ENCODE measurements at regions not wholly inside any gene's neighbourhood (a gene's known extent, or its start where the extent isn't known, plus 50 kb on each side); places are given as distances from the start of the nearest gene placed in this dataset.
"Not testable (repeated sequence)": the region's sequence is repeated elsewhere in the genome, so short reads cannot be mapped to it uniquely, and the experiment has no call there.

GRCh38 chr13:23947893-23948292 lies 50.6 kb upstream of the C1QTNF9B start:
- no peak for DNase-seq

GRCh38 chr13:23949200-23949599 lies 51.9 kb upstream of the C1QTNF9B start:
- peak; percentile 42 to 76 for DNase-seq

DNA sequence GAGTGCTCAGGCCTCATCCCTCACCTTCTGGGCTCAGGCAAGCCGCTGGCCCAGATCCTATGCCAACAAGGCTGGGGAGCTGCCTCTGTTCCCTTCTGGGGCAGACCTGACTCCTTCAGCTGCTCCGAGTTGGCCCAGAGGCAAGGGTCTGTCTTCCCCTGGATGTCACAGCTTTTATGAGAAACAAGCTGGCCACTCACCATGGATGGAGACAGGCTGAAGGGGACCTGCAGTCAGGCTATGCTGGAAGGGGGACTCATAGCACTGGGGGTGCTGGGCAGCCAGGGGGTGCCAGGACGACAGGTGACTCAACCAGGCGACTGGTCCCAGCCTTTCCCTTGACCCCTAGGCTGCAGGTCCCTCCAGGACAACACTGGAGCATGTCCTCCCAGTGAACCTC lies 52.4 kb upstream of the C1QTNF9B start:
- DNase-seq: no peak

- no peak for DNase-seq
Measured at GRCh38 chr13:23950736-23951510, 53.6 kb upstream of the C1QTNF9B start.

- no peak for DNase-seq
Measured at GRCh38 chr13:23952796-23953195, 55.5 kb upstream of the C1QTNF9B start.

- no peak for DNase-seq
Measured at GRCh38 chr13:23953860-23954512, 56.7 kb upstream of the C1QTNF9B start.

DNA sequence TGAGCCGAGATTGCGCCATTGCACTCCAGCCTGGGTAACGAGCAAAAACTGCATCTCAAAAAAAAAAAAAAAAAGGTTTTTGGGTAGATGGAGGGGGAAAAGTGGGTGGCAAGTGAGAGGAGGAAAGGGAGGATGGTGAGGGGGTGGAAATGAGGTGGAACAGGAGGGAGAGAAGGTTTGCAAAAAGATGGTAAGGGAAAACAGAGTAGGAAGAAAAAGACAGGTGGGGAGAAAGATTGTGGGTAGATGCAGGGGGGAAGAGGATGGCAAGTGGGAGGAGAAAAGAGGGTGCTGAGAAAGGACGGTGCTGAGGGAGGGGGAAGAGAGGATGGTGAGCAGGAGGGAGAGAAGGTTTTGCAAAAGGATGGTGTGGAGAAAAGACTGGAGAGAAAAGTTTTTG lies 57.8 kb upstream of the C1QTNF9B start:
- no peak for DNase-seq

DNA sequence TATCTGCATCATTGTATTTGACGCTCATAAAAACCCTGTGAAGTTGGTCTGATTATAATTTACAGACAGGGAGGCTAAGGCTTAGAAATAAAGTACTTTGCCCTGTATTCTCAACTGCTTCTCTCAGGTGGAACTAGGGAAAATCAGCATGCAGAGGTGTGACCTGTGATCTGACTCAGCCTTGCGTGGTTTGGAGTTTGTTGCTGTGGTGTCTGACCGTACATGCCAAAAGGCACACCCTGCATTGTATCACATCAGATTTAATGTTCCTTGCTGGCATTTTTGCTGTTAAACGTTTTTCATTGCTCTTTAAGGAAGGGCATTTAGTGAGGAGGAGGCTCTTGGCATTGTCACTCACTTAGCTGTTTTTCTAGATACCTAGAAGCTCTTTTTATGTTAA lies 58.8 kb upstream of the C1QTNF9B start:
- DNase-seq: no peak

GRCh38 chr13:23957981-23958380 lies 60.7 kb upstream of the C1QTNF9B start:
- DNase-seq: no peak

- DNase-seq: no peak
Measured at GRCh38 chr13:23959231-23959862, 62.0 kb upstream of the C1QTNF9B start.

GRCh38 chr13:23960566-23961156 lies 63.4 kb upstream of the C1QTNF9B start:
- peak; percentile 23 to 24 for DNase-seq

- DNase-seq: no peak
Measured at GRCh38 chr13:23963184-23963931, 66.1 kb upstream of the C1QTNF9B start.

DNA sequence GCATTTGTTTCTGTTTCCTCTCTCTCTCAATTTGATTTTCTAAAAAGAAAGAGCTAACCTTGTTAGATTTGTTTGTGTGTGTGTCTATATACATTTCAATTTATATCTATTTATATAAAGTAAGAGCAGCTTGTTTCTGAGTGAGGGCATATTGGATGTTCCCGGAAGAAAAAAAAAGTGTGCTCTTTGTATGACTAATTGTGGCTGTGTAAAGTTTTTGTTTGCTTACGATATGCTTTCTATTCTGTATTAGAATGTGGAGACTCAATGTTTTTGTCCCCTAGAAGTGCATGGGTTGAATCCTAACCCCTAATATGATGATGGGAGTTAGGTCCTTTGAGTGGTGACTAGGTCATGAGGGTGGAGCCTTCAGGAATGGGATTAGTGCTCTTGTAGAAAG lies 66.6 kb upstream of the C1QTNF9B start:
- no peak for DNase-seq

DNA sequence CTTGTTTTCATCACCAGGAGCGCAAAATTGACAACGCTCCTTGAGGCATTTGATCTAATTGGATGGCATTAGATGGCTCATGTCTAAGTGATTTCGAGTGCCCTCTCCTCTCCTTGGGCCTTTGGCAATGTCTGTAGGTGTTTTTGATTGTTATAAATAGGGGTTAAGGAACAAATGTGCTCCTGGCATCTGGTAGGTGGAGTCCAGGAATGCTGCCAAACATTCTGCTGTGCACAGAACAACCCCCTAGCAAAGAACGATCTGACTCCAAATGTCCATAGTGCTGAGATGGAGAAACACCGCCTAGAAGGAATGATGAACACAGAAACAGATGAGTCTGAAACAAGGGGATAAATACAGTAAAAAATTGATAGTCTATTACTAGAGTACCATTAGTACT lies 68.0 kb upstream of the C1QTNF9B start:
- no peak for DNase-seq

GRCh38 chr13:23966221-23966690 lies 69.0 kb upstream of the C1QTNF9B start:
- no peak for DNase-seq

DNA sequence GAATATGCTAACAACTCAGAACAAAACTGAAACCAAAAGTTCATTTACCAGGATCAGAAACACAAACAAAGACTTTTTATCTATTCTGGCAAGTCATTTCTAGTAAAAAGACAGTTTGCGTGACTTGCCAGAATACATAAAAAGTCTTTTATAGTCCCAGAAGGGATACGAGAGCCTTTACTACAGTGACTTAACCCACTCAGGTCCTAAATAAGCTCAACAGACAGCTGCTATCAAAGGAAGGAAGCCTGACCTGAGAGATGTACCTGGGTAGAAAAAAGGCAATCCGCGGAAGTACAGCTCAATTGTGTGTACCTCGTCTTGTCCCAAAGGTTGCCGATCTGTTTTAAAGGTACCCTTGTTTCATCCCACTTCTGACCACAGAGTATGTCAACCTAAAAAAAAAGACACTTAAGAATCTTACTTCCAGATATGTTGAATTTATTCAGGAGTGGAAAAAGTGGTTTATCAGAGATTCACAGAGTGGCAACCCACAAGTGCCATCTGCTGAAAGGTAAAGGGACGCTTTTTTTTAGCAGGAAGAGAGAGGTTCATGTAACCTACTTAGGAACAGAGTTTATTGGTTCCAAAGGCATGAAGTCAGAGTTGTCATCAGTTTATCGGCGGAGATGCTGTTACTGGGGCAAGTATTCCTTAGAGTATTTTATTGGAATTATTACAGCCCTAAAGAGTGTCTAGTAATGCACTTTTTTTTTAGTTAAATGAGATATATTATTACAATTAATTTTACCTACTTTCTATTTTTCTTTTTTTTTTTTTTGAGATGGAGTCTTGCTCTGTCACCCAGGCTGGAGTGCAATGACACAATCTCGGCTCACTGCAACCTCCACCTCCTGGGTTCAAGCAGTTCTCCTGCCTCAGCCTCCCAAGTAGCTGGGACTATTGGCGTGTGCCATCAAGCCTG lies 69.7 kb upstream of the C1QTNF9B start:
- DNase-seq: no peak

DNA sequence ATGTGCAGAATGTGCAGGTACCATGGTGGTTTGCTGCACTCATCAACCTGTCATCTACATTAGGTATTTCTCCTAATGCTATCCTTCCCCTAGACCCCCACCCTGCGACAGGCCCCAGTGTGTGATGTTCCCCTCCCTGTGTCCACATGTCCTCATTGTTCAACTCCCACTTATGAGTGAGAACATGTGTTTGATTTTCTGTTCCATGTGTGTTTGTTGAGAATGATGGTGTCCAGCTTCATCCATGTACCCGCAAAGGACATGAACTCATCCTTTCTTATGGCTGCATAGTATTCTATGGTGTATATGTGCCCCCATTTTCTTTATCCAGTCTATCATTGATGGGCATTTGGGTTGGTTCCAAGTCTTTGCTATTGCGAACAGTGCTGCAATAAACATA lies 70.5 kb upstream of the C1QTNF9B start:
- not testable (repeated sequence) for DNase-seq

DNA sequence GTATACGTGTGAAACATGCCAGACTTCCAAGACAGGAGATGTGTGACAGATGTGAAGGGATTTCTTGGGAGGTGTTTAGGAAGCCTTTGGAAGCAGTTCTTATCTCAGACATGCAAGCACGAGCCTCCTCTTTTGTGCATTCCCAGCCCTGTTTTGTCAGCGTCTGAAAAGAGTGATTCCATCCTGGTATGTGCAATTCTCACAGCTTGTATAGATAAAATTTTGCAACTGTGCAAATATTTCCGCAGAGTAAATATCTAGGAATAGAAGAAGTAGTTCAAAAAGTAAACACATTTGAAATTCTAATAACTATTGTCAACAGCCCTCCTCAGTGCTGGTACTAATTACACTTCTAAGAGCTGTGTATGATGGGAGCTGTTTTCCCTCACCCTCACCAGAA lies 72.3 kb upstream of the C1QTNF9B start:
- peak; percentile 6 to 44 for DNase-seq

DNA sequence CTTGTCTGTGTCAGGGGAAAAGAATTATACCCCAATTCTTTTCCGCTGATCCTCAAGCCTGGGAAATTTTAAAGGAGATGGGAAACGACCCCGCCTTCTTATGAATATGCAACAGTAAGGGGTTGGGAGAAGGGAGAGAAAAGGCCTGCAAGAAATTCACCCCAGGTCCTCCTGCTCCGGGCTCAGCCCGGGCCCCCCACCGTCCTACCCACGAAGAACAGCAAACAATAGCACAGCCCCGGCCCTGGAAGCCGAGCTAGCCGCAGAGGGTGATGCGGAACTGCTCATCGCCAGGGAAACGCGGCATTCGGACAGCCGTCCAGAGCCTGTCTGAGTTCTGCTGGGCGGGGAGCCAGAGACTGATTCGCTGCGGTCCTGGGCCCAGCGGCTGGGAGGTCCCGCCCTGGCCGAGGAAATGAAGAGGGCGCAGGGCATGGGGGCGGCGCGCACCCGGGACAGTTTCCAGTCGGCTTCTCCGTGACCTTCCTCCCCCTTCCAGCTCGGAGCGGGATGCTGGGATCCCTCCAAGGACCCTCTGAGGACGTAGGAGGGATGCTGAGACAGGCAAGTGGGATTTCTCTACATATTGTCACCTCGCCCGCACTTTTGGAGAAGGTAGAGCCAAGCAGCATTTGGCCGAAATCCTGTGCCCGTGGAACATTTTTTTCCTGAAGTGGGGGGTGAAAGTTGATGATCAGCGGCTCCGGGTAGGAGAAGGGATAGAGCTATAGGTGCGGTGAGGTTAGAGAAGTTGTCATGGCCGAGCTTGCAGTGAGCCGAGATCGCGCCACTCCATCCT lies 82.3 kb upstream of the C1QTNF9B start:
- no peak for DNase-seq

- peak; percentile 7 to 56 for DNase-seq
Measured at GRCh38 chr13:23980160-23980551, 82.9 kb upstream of the C1QTNF9B start.

DNA sequence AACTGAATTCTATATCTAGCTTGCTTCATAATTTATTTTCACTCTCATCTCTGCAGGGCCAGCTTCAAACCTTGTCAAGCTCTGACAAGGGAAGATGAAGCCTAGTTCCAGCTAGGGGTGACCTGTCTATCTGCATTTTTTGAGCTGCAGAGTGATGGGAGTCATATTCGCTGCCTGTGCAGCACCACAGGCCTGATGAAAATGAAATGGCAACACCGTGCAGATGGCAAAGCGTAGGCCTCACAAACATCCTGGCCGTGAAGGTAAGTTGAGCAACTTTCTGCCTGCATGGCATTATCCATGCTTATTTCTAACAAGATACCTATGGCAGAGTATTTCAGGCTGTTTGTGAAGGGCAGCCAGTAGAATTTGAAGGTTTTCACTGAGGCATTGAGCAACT lies 86.4 kb upstream of the C1QTNF9B start:
- DNase-seq: no peak

Measured in NCI-H2081 (cell line).